SK-N-MC (cell line): ENCODE measurements at regions not wholly inside any gene's neighbourhood (a gene's known extent, or its start where the extent isn't known, plus 50 kb on each side); places are given as distances from the start of the nearest gene placed in this dataset.

Source experiments
- EZH2 ChIP-seq: fragments of 200-600 bp; sonication (generic); IDR thresholded peaks from one replicate; pipeline ENCODE4 v1.6.1; 2017; ENCODE audit warnings: antibody characterized with exemption
- FOXP2 ChIP-seq: optimal IDR thresholded peaks from 2 replicates; pipeline ENCODE3; 2011; ENCODE audit warnings: mild to moderate bottlenecking, moderate library complexity; ENCODE audit not compliant: insufficient read depth; ENCODE audit errors: extremely low read length, control extremely low read depth
- POLR2AphosphoS5 ChIP-seq: IDR thresholded peaks from 2 replicates; pipeline ENCODE4 v1.6.1; 2012; ENCODE audit warnings: mild to moderate bottlenecking, low read depth, low read length, borderline replicate concordance

DNA sequence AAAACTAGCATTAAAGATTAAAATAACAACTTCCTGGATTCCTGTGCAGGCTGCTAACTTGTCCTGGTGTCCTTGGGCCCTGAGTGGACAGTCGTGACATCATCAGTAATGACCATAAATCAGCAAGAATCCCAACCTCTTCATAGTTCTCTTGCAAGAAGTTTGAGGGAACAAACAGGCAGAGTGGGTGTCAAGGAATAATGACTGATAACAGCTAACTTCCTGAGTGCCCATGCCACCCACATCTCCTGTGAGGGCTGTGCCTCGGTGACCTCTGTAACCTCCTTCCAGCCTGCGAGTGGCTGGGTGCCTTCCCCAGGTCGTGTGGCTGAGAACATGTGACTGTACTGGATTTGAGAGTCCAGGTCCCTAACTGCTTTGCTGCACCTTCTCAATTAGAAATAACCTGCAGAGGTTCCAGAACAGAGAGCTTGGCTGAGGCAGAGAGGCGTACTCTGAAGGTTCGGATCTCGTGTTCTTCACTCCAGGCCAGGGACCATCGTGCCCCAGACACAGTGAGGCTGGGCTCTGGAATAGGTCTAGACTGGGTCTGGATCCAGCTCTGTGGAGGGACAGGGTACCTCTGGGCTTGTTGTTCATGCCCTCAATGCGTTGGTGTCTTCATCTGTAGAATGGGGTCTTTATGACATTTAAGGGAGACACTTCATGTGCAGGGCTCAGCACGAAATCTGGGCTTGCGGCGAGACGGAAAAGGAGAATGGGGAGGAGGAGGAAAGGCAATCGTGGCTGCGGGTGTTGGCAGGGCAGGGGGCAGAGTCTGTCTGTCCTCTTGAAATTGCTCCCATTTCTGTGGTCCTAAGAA is 313.1 kb upstream of the ZNF32 start:
- TF ChIP-seq EZH2, result no peak
- no peak for TF ChIP-seq POLR2AphosphoS5
- TF ChIP-seq FOXP2, result no peak
